HL-60 (cell line): ENCODE measurements at regions not wholly inside any gene's neighbourhood (a gene's known extent, or its start where the extent isn't known, plus 50 kb on each side); places are given as distances from the start of the nearest gene placed in this dataset.
"Not testable (repeated sequence)": the region's sequence is repeated elsewhere in the genome, so short reads cannot be mapped to it uniquely, and the experiment has no call there.

Source experiments
- DNase-seq, 2 experiments: peaks; one replicate each; pipeline ENCODE4 v3.0.0-alpha.2; 2010 to 2020; ENCODE audit warnings: low read depth in 1 of 2, low spot score in 1 of 2
- H3K27ac ChIP-seq: fragments of 250-450 bp; sonication (Bioruptor Pico); replicated peaks from 2 replicates; pipeline ENCODE4 v1.5.1; 2020; ENCODE audit warnings: mild to moderate bottlenecking, moderate library complexity
- H3K27me3 ChIP-seq: fragments of 250-450 bp; sonication (Bioruptor Pico); 2 replicates; pipeline ENCODE4 v1.5.1; 2021; ENCODE audit warnings: mild to moderate bottlenecking, moderate library complexity; ENCODE audit not compliant: insufficient read depth, poor library complexity, severe bottlenecking
- H3K4me3 ChIP-seq: replicated peaks from 2 replicates; pipeline ENCODE4 v1.5.1; 2011; ENCODE audit warnings: mild to moderate bottlenecking, control low read depth, low read length; ENCODE audit not compliant: insufficient read depth
- CTCF ChIP-seq: IDR thresholded peaks from one replicate; pipeline ENCODE4 v1.5.1; 2011; ENCODE audit warnings: low read length, control low read depth, inconsistent platforms; ENCODE audit not compliant: insufficient read depth
- GABPA ChIP-seq: IDR thresholded peaks from 2 replicates; pipeline ENCODE4 v1.6.1; 2012; ENCODE audit warnings: low read depth
- POLR2AphosphoS5 ChIP-seq: IDR thresholded peaks from 2 replicates; pipeline ENCODE4 v1.6.1; 2012; ENCODE audit warnings: low read depth
- REST ChIP-seq: IDR thresholded peaks from 2 replicates; pipeline ENCODE4 v1.6.1; 2012; ENCODE audit warnings: low read depth; ENCODE audit not compliant: insufficient replicate concordance
- SPI1 ChIP-seq: IDR thresholded peaks from 2 replicates; pipeline ENCODE4 v1.6.1; 2012; ENCODE audit warnings: low read depth, mild to moderate bottlenecking, borderline replicate concordance

GRCh38 chr1:188166654-188167053 is 1337.9 kb downstream of the PLA2G4A start:
- TF ChIP-seq REST: no peak
- no peak overlapping the region for H3K27ac ChIP-seq
- no peak for DNase-seq
- no peaks in the 10 kb centered on the region for H3K27me3 ChIP-seq
- no peak overlapping the region for H3K4me3 ChIP-seq

- H3K27ac ChIP-seq: no peak overlapping the region
- TF ChIP-seq SPI1: no peak
- TF ChIP-seq POLR2AphosphoS5: no peak
- TF ChIP-seq CTCF: no peak
- TF ChIP-seq GABPA: no peak
Measured at GRCh38 chr1:188169971-188170370, 1341.2 kb downstream of the PLA2G4A start.

GRCh38 chr1:188170411-188170810 is 1341.7 kb downstream of the PLA2G4A start:
- no peak overlapping the region for H3K4me3 ChIP-seq
- DNase-seq: no peak
- TF ChIP-seq POLR2AphosphoS5 (no peak), CTCF (no peak)
- H3K27ac ChIP-seq: no peak overlapping the region
- no peaks in the 10 kb centered on the region for H3K27me3 ChIP-seq

More at GRCh38 chr1:188169971-188170370, 1341.2 kb downstream of the PLA2G4A start:
- DNase-seq: no peak
- no peak overlapping the region for H3K4me3 ChIP-seq
- H3K27me3 ChIP-seq: no peaks in the 10 kb centered on the region

GRCh38 chr1:188170935-188171334 is 1342.2 kb downstream of the PLA2G4A start:
- Histone ChIP-seq H3K4me3 (no peak overlapping the region), H3K27me3 (no peaks in the 10 kb centered on the region), H3K27ac (no peak overlapping the region)
- DNase-seq: no peak
- TF ChIP-seq SPI1 (no peak), POLR2AphosphoS5 (no peak), REST (no peak), CTCF (no peak), GABPA (no peak)

GRCh38 chr1:188182063-188182462 is 1353.3 kb downstream of the PLA2G4A start:
- DNase-seq, H3K4me3 ChIP-seq, H3K27ac ChIP-seq, H3K27me3 ChIP-seq: not testable (repeated sequence)
